ENCODE measurements at regions not wholly inside any gene's neighbourhood (a gene's known extent, or its start where the extent isn't known, plus 50 kb on each side); places are given as distances from the start of the nearest gene placed in this dataset.

- no peaks in the 10 kb centered on the region for H3K9me3 ChIP-seq (ENCODE audit: control insufficient read depth, insufficient read depth, low read depth, low read length)
- ChIA-PET POLR2A (no interaction called here), CTCF (no interaction called here)
- intact Hi-C loops (cut with micrococcal nuclease; ENCODE audit: unreplicated experiment) (no loop called here), in situ Hi-C loops (cut with HindIII; ENCODE audit: low pct_unique_long_range_greater_than_20kb, low sequenced_read_pairs) (no loop called here)
- H3K36me3 ChIP-seq (ENCODE audit: control insufficient read depth, insufficient read depth, low read length): no peaks in the 10 kb centered on the region
- H3K4me3 ChIP-seq (ENCODE audit: low read depth in 2 of 2, low read length in 2 of 2): no peak overlapping the region
- ATAC-seq (no peak), DNase-seq (ENCODE audit: low read depth, low spot score) (no peak)
- H3K4me1 ChIP-seq (ENCODE audit: control insufficient read depth, insufficient read depth, low read length): no peaks in the 10 kb centered on the region
- BruUV-seq (replicated peaks): no TSS peak
- no peaks in the 10 kb centered on the region for H3K27me3 ChIP-seq (ENCODE audit: control insufficient read depth, insufficient read depth, low read length)
- no peak overlapping the region for H3K27ac ChIP-seq (ENCODE audit: low read length)
- TF ChIP-seq TCF7L2 (IDR thresholded peaks at IDR 0.05; ENCODE audit: low read depth, low read length) (no peak), REST (IDR thresholded peaks at IDR 0.05; ENCODE audit: insufficient read depth in 1 of 2, low read depth in 2 of 2, low read length in 1 of 2) (no peak), SIN3A (IDR thresholded peaks at IDR 0.05; ENCODE audit: borderline replicate concordance, insufficient read depth, low read depth, low read length) (no peak), POLR2AphosphoS5 (IDR thresholded peaks at IDR 0.05; ENCODE audit: low read depth, low read length) (no peak)
- TF ChIP-seq, protein P1, sequence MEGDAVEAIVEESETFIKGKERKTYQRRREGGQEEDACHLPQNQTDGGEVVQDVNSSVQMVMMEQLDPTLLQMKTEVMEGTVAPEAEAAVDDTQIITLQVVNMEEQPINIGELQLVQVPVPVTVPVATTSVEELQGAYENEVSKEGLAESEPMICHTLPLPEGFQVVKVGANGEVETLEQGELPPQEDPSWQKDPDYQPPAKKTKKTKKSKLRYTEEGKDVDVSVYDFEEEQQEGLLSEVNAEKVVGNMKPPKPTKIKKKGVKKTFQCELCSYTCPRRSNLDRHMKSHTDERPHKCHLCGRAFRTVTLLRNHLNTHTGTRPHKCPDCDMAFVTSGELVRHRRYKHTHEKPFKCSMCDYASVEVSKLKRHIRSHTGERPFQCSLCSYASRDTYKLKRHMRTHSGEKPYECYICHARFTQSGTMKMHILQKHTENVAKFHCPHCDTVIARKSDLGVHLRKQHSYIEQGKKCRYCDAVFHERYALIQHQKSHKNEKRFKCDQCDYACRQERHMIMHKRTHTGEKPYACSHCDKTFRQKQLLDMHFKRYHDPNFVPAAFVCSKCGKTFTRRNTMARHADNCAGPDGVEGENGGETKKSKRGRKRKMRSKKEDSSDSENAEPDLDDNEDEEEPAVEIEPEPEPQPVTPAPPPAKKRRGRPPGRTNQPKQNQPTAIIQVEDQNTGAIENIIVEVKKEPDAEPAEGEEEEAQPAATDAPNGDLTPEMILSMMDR (IDR thresholded peaks at IDR 0.05): no peak
Observed at GRCh38 chr6:9543649-9544048, 871.2 kb downstream of the TFAP2A start.

DNA sequence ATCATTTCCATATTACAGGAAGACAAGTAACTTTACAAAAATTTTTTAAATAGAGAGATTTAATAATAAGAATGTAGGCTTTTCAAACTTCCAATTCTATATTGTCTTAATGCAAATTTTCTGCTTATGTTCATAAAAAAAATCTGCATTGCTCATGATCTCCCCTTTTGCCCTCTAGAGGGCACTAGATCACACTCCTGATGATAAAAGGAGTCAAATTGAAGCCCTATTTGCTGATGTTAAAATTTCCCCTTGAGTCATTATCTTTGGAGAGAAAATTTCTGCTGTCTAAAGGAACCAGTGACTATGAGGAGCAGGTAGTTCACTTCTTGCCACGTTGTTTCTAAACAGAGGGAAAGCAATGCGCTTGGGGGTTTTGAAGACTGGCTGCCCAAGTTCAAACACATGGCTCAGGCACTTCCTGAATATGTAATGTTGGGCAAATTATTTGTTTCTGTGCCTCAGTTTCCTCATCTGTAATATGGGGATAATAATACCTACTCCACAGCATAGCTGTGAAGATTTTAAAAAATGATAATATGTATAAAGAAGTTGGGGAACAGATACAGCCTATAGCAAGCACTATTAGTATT is 874.2 kb downstream of the TFAP2A start:
- BruUV-seq (replicated peaks): no TSS peak
- ATAC-seq: no peak
- H3K4me1 ChIP-seq (ENCODE audit: control insufficient read depth, insufficient read depth, low read length): no peaks in the 10 kb centered on the region
- TF ChIP-seq TCF7L2 (IDR thresholded peaks at IDR 0.05; ENCODE audit: low read depth, low read length): no peak
- TF ChIP-seq POLR2AphosphoS5 (IDR thresholded peaks at IDR 0.05; ENCODE audit: low read depth, low read length): no peak
- TF ChIP-seq SIN3A (IDR thresholded peaks at IDR 0.05; ENCODE audit: borderline replicate concordance, insufficient read depth, low read depth, low read length): no peak
- TF ChIP-seq, protein P1 (IDR thresholded peaks at IDR 0.05): peak; percentile 72
- no peak overlapping the region for H3K27ac ChIP-seq (ENCODE audit: low read length)
- DNase-seq (ENCODE audit: low read depth, low spot score): no peak
- no peaks in the 10 kb centered on the region for H3K36me3 ChIP-seq (ENCODE audit: control insufficient read depth, insufficient read depth, low read length)
- no peaks in the 10 kb centered on the region for H3K9me3 ChIP-seq (ENCODE audit: control insufficient read depth, insufficient read depth, low read depth, low read length)
- no peaks in the 10 kb centered on the region for H3K27me3 ChIP-seq (ENCODE audit: control insufficient read depth, insufficient read depth, low read length)
- in situ Hi-C loops (cut with HindIII; ENCODE audit: low pct_unique_long_range_greater_than_20kb, low sequenced_read_pairs) (no loop called here), intact Hi-C loops (cut with micrococcal nuclease; ENCODE audit: unreplicated experiment) (no loop called here)
- H3K4me3 ChIP-seq (ENCODE audit: low read depth in 2 of 2, low read length in 2 of 2): no peak overlapping the region
- CTCF ChIA-PET: no interaction called here
- POLR2A ChIA-PET: no interaction called here

Data from Panc1 (cell line).